CD4-positive, alpha-beta T cell (primary cell): ENCODE measurements at regions not wholly inside any gene's neighbourhood (a gene's known extent, or its start where the extent isn't known, plus 50 kb on each side); places are given as distances from the start of the nearest gene placed in this dataset.

Experiments used
- ATAC-seq: fragments of 200-7000 bp; cut with Tn5 transposase; one replicate; pipeline ENCODE4 v1.10.0; 2022; ENCODE audit warnings: mild to moderate bottlenecking; ENCODE audit not compliant: poor library complexity
- CTCF ChIA-PET: fragments of 350-600 bp; sonication (Branson Sonifier 250); formaldehyde crosslinking; loops from one replicate; lab custom pipeline; 2021; ENCODE audit warnings: antibody characterized with exemption, inconsistent platforms; lab: Charles Lee
- POLR2A ChIA-PET: fragments of 350-600 bp; sonication (Branson Sonifier 250); formaldehyde crosslinking; loops from one replicate; lab custom pipeline; 2021; ENCODE audit warnings: antibody characterized with exemption, inconsistent platforms; lab: Charles Lee
- DNase-seq, 14 experiments: peaks; one replicate each; pipeline ENCODE4 v3.0.0-alpha.2; 2013 to 2020; ENCODE audit warnings: mixed read lengths in 2 of 14
- H3K27ac ChIP-seq, 2 donors: one replicate each; pipeline versions ENCODE4 v1.5.1 to v1.7.0; 2013; ENCODE audit warnings: low read length in 2 of 2, low read depth in 1 of 2, mild to moderate bottlenecking in 1 of 2
- H3K27me3 ChIP-seq, 2 experiments: 1 replicate in 1 of 2; 2 replicates in 1 of 2; pipeline versions ENCODE4 v1.6.1 to v1.7.0; 2013; ENCODE audit warnings: low read length in 2 of 2, control low read depth in 1 of 2, mild to moderate bottlenecking in 1 of 2, moderate library complexity in 1 of 2; ENCODE audit not compliant: insufficient read depth in 2 of 2, control insufficient read depth in 1 of 2
- H3K36me3 ChIP-seq: one replicate; pipeline ENCODE4 v1.6.1; 2013; ENCODE audit warnings: low read length, control low read depth; ENCODE audit not compliant: insufficient read depth
- H3K4me1 ChIP-seq: one replicate; pipeline ENCODE4 v1.6.1; 2013; ENCODE audit warnings: low read length, control low read depth; ENCODE audit not compliant: insufficient read depth
- H3K4me3 ChIP-seq: one replicate; pipeline ENCODE4 v1.5.1; 2013; ENCODE audit warnings: mild to moderate bottlenecking, low read length, moderate library complexity
- H3K9me3 ChIP-seq, 2 experiments: 1 replicate in 1 of 2; 2 replicates in 1 of 2; pipeline versions ENCODE4 v1.6.1 to v1.7.0; 2013; ENCODE audit warnings: low read length in 2 of 2, mild to moderate bottlenecking in 2 of 2, control low read depth in 1 of 2, moderate library complexity in 1 of 2; ENCODE audit not compliant: control insufficient read depth in 1 of 2, insufficient read depth in 1 of 2
- H3K27ac Mint-ChIP-seq: one replicate; pipeline ENCODE4 v1.8.0; 2020; ENCODE audit warnings: mixed read lengths
- H3K27me3 Mint-ChIP-seq: one replicate; pipeline ENCODE4 v1.8.0; 2021; ENCODE audit warnings: mixed read lengths
- H3K36me3 Mint-ChIP-seq: one replicate; pipeline ENCODE4 v1.8.0; 2021; ENCODE audit warnings: low read depth, mixed read lengths
- H3K4me1 Mint-ChIP-seq: one replicate; pipeline ENCODE4 v1.8.0; 2021; ENCODE audit warnings: low read depth, mixed read lengths
- H3K4me3 Mint-ChIP-seq: one replicate; pipeline ENCODE4 v1.8.0; 2020; ENCODE audit warnings: mild to moderate bottlenecking, mixed read lengths
- H3K9me3 Mint-ChIP-seq: one replicate; pipeline ENCODE4 v1.8.0; 2020; ENCODE audit warnings: mixed read lengths
- intact Hi-C, 2 experiments: fragments of 100-400 bp; cut with DNase I in 1 of 2; cut with micrococcal nuclease in 1 of 2; formaldehyde crosslinking; loops; one replicate each; pipeline versions ENCODE4 v1.15.1 to v1.9.0; 2023 to 2025; cut with DNase I, micrococcal nuclease
- TF ChIP-seq, protein P1 (sequence below): fragments of 200-600 bp; IDR thresholded peaks from one replicate; pipeline ENCODE4 v1.8.0; 2022; ENCODE audit warnings: antibody characterized with exemption, mild to moderate bottlenecking

DNA sequence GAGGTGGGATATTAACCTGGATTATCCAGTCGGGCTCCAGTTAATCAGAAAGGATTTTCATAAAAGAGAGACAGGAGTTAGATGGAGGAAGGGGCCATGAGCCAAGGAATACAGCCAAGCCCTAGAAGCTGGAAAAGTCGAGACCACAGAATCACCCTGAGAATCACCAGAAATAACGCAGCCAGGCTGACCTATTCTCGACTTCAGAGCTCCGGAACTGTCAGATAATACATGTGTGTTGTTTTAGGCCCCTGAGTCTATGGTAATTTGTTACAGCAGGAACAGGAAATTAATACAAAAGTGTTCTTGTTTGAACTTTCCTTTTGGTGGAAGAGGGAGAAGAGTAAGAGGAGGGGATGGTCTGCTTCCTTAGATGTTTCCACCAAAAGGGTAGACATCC is 208.1 kb downstream of the JCAD start:
- POLR2A ChIA-PET: no interaction called here
- DNase-seq: no peak
- TF ChIP-seq, protein P1, sequence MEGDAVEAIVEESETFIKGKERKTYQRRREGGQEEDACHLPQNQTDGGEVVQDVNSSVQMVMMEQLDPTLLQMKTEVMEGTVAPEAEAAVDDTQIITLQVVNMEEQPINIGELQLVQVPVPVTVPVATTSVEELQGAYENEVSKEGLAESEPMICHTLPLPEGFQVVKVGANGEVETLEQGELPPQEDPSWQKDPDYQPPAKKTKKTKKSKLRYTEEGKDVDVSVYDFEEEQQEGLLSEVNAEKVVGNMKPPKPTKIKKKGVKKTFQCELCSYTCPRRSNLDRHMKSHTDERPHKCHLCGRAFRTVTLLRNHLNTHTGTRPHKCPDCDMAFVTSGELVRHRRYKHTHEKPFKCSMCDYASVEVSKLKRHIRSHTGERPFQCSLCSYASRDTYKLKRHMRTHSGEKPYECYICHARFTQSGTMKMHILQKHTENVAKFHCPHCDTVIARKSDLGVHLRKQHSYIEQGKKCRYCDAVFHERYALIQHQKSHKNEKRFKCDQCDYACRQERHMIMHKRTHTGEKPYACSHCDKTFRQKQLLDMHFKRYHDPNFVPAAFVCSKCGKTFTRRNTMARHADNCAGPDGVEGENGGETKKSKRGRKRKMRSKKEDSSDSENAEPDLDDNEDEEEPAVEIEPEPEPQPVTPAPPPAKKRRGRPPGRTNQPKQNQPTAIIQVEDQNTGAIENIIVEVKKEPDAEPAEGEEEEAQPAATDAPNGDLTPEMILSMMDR: no peak
- H3K4me3 ChIP-seq: no peak overlapping the region
- peaks cover 8% of the 10 kb centered on the region for H3K27me3 Mint-ChIP-seq
- H3K27ac Mint-ChIP-seq: no peak overlapping the region
- no peak overlapping the region for H3K27ac ChIP-seq
- H3K4me1 Mint-ChIP-seq: no peaks in the 10 kb centered on the region
- no peaks in the 10 kb centered on the region for H3K4me1 ChIP-seq
- H3K9me3 Mint-ChIP-seq: no peaks in the 10 kb centered on the region
- intact Hi-C loops: no loop called here
- CTCF ChIA-PET: interaction anchor here (0.6 kb wide), 1 partner anchor 10 kb away, joined by 3 read pairs; no protein-coding TSS in a partner anchor
- H3K4me3 Mint-ChIP-seq: no peak overlapping the region
- no peak for ATAC-seq
- H3K9me3 ChIP-seq: no peaks in the 10 kb centered on the region
- peaks cover 0 to 4% of the 10 kb centered on the region in 2 experiments for H3K27me3 ChIP-seq
- H3K36me3 Mint-ChIP-seq: no peaks in the 10 kb centered on the region
- no peaks in the 10 kb centered on the region for H3K36me3 ChIP-seq

DNA sequence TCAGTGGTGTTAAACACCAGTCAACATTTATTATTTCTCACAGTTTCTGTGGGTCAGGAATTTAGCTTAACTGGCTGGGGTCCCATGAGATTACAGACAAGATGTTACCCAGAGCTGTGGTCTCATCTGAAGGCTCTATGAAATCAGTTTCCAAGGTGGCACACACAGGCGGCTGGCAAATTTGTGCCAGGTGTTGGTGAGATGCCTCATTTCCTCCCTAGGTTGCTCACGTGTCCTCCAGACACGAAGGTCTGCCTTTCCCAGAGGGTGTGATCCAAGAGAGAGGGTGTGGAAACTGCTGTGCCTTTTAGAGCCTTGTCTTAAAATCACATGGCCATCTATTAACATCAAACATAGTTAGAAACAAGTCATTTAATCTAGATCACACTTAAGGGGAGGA is 209.0 kb downstream of the JCAD start:
- no peak overlapping the region for H3K4me3 ChIP-seq

DNA sequence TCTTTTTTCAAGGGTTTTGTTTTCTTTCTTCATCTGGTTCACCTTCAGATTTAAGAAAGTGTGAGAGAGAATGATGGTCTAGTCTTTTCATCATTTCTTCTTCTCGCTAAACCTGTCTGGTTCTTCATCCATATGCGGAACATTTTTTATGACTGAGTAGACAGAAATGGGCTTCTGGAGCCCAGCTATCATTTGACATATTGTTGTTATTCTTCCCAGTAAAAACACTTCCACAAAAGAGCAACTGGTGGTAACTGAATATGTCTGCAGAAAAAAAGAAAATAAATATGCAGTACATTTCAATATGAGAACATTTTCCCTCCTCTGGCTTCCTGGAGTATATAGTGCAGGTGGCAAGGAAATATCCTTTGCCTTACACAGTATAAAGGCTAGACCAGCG is 209.5 kb downstream of the JCAD start:
- ChIA-PET CTCF (no interaction called here), POLR2A (no interaction called here)
- DNase-seq: no peak
- Histone ChIP-seq H3K9me3 (no peaks in the 10 kb centered on the region), H3K36me3 (no peaks in the 10 kb centered on the region), H3K4me1 (no peaks in the 10 kb centered on the region), H3K4me3 (no peak overlapping the region), H3K27ac (no peak overlapping the region), H3K27me3 (peaks cover 0 to 4% of the 10 kb centered on the region in 2 experiments)
- H3K4me3 Mint-ChIP-seq: no peak overlapping the region
- H3K9me3 Mint-ChIP-seq: no peaks in the 10 kb centered on the region
- H3K4me1 Mint-ChIP-seq: no peaks in the 10 kb centered on the region
- no peaks in the 10 kb centered on the region for H3K36me3 Mint-ChIP-seq
- intact Hi-C loops: no loop called here
- H3K27me3 Mint-ChIP-seq: peaks cover 8% of the 10 kb centered on the region
- no peak for ATAC-seq
- no peak overlapping the region for H3K27ac Mint-ChIP-seq
- TF ChIP-seq, protein P1: no peak

More for the DNA sequence above, 209.0 kb downstream of the JCAD start:
- no peak overlapping the region for H3K27ac Mint-ChIP-seq
- POLR2A ChIA-PET: no interaction called here
- peaks cover 8% of the 10 kb centered on the region for H3K27me3 Mint-ChIP-seq
- no peaks in the 10 kb centered on the region for H3K36me3 Mint-ChIP-seq
- CTCF ChIA-PET: no interaction called here
- intact Hi-C loops: no loop called here
- DNase-seq: no peak
- TF ChIP-seq, protein P1: no peak
- no peak overlapping the region for H3K4me3 Mint-ChIP-seq
- H3K4me1 ChIP-seq: no peaks in the 10 kb centered on the region
- H3K27me3 ChIP-seq: peaks cover 0 to 4% of the 10 kb centered on the region in 2 experiments
- H3K4me1 Mint-ChIP-seq: no peaks in the 10 kb centered on the region
- ATAC-seq: no peak
- no peaks in the 10 kb centered on the region for H3K36me3 ChIP-seq
- H3K9me3 ChIP-seq: no peaks in the 10 kb centered on the region
- H3K9me3 Mint-ChIP-seq: no peaks in the 10 kb centered on the region
- no peak overlapping the region for H3K27ac ChIP-seq
